Fibroblast of the aortic adventitia (primary cell): ENCODE measurements at regions not wholly inside any gene's neighbourhood (a gene's known extent, or its start where the extent isn't known, plus 50 kb on each side); places are given as distances from the start of the nearest gene placed in this dataset.

Experiments used
- DNase-seq: peaks from one replicate; pipeline ENCODE4 v3.0.0-alpha.2; 2010; ENCODE audit warnings: low read depth
- H3K4me3 ChIP-seq: 2 replicates; pipeline ENCODE4 v1.5.1; 2011; ENCODE audit warnings: low read depth, mild to moderate bottlenecking, control low read depth, low read length, moderate library complexity
- TF ChIP-seq, protein P1 (sequence below): IDR thresholded peaks from 2 replicates; pipeline ENCODE4 v1.5.1; 2011; ENCODE audit warnings: mild to moderate bottlenecking, low read length, control low read depth, inconsistent platforms; ENCODE audit not compliant: insufficient read depth

DNA sequence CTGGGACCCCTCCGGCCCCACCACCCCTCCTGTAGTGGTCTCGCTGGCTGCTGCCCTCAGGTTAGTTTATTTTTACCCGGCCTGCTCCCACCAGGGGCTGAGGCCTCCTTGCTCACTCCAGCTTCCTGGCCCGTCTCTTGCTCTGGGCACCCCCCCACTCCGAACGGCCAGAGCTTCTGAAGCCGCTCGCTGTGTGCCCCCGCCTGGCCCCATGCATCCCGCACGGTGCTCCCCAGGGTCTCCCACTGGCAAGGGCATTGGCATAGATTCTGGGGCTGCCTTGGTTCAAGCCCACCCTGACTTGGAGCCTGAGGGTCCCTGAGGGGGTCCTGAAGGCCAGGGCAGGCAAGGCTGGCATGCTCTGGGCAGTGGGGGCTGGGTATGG is 186.4 kb downstream of the SEC14L1 start:
- DNase-seq, result no peak
- no peak overlapping the region for H3K4me3 ChIP-seq
- TF ChIP-seq, protein P1, sequence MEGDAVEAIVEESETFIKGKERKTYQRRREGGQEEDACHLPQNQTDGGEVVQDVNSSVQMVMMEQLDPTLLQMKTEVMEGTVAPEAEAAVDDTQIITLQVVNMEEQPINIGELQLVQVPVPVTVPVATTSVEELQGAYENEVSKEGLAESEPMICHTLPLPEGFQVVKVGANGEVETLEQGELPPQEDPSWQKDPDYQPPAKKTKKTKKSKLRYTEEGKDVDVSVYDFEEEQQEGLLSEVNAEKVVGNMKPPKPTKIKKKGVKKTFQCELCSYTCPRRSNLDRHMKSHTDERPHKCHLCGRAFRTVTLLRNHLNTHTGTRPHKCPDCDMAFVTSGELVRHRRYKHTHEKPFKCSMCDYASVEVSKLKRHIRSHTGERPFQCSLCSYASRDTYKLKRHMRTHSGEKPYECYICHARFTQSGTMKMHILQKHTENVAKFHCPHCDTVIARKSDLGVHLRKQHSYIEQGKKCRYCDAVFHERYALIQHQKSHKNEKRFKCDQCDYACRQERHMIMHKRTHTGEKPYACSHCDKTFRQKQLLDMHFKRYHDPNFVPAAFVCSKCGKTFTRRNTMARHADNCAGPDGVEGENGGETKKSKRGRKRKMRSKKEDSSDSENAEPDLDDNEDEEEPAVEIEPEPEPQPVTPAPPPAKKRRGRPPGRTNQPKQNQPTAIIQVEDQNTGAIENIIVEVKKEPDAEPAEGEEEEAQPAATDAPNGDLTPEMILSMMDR, result no peak

DNA sequence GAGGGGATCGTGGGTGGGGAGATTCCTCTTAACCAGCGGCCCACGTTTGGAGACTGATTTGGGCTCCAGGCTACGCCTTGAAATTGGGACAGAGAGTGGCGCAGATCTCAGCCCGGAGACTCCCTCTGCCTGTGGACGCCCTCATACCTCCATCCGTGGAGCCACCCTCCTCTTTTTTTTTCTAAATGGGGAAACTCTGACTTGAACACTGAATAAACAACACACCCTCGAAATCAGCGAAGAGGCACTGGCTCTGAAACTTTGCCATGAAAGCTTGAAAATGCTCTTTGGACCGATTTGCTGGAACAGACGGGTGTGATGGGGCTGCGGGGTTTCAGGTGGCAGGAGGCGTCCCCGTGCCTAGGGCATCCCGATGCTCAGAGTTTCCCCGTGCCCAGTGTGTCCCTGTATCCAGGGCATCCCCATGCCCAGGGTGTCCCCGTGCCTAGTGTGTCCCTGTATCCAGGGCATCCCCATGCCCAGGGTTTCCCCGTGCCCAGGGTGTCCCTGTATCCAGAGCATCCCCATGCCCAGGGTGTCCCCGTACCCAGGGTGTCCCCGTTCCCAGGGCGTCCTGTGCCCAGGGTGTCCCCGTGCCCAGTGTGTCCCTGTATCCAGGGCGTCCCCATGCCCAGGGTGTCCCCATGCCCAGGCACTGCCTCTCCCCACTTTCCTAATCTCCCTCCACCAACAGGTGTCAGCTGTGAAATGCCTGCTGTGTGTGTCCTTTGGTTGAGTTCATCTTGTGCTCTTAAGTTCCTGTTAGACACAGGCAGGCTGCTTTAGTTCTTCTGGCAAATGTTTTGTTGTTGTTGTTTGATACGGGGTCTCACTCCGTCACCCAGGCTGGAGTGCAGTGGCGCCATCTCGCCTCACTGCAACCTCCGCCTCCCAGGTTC is 187.0 kb downstream of the SEC14L1 start:
- H3K4me3 ChIP-seq, result no peak overlapping the region
- no peak for DNase-seq
- TF ChIP-seq, protein P1, result no peak

DNA sequence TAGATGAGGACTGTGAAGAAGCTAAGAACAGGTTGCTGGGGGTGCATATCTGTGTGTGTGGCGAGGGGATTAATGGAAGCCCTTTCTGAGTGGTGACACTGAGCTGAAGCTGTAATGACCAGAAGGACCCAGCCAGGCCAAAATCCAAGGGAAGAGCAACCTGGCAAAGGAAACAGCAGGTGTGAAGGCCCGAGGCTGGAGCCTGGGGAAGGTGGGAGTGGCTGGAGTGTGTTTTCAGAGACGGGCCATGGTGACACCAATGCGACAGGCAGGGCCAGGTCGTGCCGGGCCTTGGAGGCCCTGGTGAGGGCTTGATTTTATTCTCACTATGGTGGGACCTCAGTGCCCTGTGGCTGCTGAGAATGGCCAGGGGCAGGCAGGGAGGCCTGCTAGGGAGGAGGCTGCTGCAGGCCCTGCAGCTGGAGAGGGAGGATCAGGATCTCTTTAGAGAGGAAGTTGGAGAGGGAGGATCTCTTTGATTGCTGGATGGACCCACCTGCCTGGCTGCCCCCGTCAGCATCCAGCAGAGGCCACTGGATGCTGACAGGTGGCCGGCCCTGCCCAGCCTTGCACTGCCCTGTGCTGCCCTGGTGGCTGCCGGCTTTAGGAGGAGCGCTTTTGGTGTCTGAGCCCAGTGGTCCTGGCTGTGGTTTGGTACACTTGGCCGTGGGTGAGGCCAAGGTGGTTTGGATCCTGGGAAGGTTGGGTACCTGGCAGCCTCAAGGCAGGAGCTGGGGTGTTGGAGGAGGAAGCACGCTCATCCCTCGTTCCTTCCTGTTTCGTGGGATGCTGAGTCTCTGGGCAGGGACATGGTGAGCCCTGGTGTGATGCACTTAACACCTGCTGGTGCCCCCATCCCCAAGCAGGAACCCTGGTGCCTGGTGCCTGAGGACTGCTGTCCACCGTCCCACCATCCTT is 188.3 kb downstream of the SEC14L1 start:
- no peak for DNase-seq
- H3K4me3 ChIP-seq, result no peak overlapping the region
- TF ChIP-seq, protein P1, result no peak

DNA sequence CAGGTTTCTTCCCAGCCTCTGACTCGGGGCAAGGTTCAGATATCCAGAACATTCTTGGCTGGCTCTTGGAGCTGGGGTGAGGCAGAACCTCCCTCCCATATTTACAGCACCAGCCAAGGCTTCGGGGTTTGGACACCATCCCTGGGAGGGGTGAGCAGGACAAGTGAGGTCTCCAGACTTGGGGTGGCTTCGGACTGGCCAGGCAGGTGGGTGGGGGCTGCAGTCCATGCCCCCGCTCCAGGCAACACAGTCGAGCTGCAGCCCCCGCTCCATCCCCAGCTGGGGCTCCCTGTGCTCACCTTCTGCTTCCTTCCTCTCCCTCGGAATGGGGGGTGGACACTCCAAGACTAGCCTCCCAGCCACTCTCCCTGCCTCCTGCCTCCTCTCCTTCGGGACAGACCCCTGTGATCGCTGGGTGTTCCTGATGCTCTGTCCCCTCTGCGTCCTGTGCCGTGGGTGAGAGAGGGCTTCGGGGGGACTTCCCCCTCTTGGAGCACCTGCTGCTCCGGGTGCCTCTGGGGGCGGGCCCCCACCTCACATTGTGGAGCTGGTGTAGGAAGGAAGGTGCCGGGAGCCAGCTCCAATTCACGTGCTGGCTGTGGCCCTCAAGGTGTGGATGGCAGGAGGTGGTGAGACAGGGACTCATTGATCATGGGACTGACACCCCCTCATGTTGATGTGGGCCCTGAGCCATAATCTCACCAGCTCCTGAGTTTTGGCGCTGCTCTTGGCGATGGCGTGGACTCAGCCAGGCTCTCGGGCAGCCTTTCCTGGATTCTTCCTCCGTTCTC is 189.2 kb downstream of the SEC14L1 start:
- no peak for DNase-seq
- TF ChIP-seq, protein P1, result no peak
- no peak overlapping the region for H3K4me3 ChIP-seq

DNA sequence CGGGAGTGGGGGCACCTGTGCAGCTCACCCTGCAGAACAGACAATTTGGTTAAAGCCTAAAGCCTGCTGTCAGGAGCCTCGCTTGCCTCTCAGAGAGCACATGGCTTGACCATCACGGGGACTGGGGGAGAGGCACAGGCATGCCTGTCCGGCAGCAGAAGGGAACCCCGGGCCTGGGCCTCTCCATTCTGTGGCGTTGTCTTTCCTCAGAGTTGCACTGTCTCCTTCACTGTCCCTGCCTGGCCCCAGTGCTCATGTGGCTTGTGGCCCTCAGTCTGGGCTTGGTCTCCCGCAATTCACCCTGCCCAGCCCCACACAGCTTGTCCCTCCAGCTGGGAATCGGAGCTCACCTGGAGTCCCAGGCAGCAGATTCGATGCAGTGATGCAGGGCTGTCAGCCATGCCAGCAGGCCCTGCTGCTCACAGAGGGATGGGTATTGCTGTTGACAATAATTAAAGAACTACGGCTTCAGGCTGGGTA is 189.9 kb downstream of the SEC14L1 start:
- TF ChIP-seq, protein P1, result no peak
- no peak for DNase-seq
- H3K4me3 ChIP-seq, result no peak overlapping the region

DNA sequence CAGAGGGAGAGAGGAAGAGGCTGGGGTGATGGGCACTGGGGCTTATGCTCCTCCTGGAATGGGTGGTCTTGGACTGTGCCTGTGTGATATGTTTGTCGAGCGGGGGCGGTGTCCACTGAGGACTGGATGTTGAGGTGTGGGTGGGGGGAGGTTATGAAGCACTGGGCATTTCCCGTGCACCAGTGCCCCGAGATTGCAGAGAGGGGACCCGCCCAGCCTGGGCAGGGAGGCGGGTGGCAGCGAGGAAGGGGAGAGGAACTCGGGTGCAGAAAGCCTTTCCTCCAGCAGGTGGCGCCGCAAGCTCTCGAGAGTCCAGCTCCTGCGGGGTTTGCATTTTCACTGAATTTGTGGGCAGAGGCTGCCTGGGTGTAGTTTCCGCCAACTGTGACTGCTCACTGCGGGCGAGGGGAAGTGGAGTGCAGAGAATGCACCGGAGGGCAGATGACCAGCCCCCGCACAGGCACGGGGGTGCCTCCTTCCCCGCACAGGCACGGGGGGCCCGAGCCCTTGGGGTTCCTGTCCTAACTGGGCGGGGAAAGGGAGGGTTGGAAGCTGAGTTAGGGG is 190.6 kb downstream of the SEC14L1 start:
- TF ChIP-seq, protein P1, result peak; percentile 93
- peak overlapping the region; percentile 22 for H3K4me3 ChIP-seq
- DNase-seq, result peak; percentile 91
